H54 (cell line): ENCODE measurements at regions not wholly inside any gene's neighbourhood (a gene's known extent, or its start where the extent isn't known, plus 50 kb on each side); places are given as distances from the start of the nearest gene placed in this dataset.
"Not testable (repeated sequence)": the region's sequence is repeated elsewhere in the genome, so short reads cannot be mapped to it uniquely, and the experiment has no call there.

Experiments used
- DNase-seq: peaks from one replicate; pipeline ENCODE4 v3.0.0; 2011; ENCODE audit warnings: low spot score, mixed read lengths; ENCODE audit not compliant: insufficient read length
- FAIRE-seq: peaks from 3 replicates; lab custom pipeline; 2011; peaks lifted over from hg19 to GRCh38; lab: Jason Lieb, UNC
- POLR2A ChIP-seq: IDR thresholded peaks from 2 replicates; pipeline ENCODE4 v1.6.1; 2011; ENCODE audit warnings: low read depth, mild to moderate bottlenecking, low read length

- DNase-seq (no peak), FAIRE-seq (no peak)
- no peak for TF ChIP-seq POLR2A
These were observed 582.4 kb upstream of the RAB6C start for GRCh38 chr2:129396980-129397599.

DNA sequence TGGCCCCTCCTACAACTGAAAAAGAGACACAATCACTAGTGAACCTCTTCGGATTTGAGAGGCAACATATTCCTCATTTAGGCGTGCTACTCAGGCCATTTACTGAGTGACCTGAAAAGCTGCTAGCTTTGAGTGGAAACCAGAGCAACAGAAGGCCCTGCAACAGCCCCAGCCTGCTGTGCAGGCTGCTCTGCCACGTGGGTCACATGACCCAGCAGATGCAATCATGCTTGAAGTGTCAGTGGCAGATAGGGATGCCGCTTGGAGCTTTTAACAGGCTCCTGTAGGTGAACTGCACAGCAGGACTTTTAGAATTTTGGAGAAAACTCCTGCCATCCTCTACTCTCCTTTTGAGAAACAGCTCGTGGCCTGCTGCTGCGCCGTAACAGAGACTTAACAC is 578.6 kb upstream of the RAB6C start:
- FAIRE-seq = no peak
- no peak for TF ChIP-seq POLR2A
- DNase-seq = no peak

GRCh38 chr2:129402076-129402475 is 577.4 kb upstream of the RAB6C start:
- DNase-seq (no peak), FAIRE-seq (no peak)
- no peak for TF ChIP-seq POLR2A

- FAIRE-seq (no peak), DNase-seq (no peak)
- TF ChIP-seq POLR2A = no peak
These were observed 575.3 kb upstream of the RAB6C start for GRCh38 chr2:129404000-129404685.

GRCh38 chr2:129408570-129408969 is 570.9 kb upstream of the RAB6C start:
- DNase-seq (no peak), FAIRE-seq (no peak)
- TF ChIP-seq POLR2A = no peak

DNA sequence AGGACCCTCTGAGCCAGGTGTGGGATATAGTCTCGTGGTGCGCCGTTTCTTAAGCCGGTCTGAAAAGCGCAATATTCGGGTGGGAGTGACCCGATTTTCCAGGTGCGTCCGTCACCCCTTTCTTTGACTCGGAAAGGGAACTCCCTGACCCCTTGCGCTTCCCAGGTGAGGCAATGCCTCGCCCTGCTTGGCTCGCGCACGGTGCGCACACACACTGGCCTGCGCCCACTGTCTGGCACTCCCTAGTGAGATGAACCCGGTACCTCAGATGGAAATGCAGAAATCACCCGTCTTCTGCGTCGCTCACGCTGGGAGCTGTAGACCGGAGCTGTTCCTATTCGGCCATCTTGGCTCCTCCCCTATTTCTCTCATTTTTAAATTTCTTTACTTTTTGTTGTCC is 562.4 kb upstream of the RAB6C start:
- DNase-seq, FAIRE-seq: not testable (repeated sequence)

DNA sequence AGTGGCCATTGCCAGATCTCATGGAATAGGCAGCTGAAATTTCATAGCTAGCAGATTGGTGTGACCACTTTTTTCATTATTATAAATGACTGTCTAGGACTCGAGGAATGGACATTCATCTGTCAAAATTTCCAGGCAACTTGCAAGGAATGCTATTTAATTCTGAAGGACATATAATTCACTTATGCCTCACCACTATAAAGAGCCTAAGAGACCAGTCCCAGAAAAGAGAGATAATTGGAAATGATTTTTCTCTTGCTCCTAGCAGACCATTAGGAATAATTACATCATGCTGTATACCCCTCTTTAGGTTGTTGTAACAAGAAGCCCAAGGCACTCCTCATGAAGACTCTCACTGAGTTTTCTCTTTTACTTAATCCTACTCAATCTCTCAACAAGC is 557.4 kb upstream of the RAB6C start:
- no peak for DNase-seq
- FAIRE-seq = no peak
- no peak for TF ChIP-seq POLR2A

GRCh38 chr2:129428086-129428660 is 551.3 kb upstream of the RAB6C start:
- FAIRE-seq = no peak
- no peak for DNase-seq
- TF ChIP-seq POLR2A = no peak

DNA sequence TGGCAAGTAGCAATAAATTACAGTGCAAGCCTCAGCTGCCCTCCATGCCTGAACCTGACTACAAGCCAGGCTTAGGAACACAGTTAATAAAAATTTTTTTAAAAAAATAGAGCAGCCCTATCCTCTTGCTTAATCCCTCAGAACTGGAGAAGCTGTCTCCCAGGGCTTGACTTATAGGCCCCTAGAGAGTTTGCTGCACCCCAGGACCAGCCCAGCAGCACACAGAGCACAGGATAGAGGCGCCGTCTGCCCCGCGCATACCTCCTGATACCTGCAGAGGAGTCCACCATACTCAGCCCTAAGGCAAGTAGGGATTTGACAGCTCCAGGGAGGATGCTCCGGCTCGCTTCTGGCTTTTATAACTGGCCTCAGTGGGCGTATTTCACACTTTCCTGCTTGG is 548.6 kb upstream of the RAB6C start:
- FAIRE-seq (no peak), DNase-seq (no peak)
- TF ChIP-seq POLR2A = no peak

- FAIRE-seq = no peak
- TF ChIP-seq POLR2A = no peak
- no peak for DNase-seq
These were observed 547.6 kb upstream of the RAB6C start for GRCh38 chr2:129431881-129432280.

- DNase-seq (no peak), FAIRE-seq (no peak)
- TF ChIP-seq POLR2A = no peak
These were observed 542.7 kb upstream of the RAB6C start for GRCh38 chr2:129436809-129437208.

DNA sequence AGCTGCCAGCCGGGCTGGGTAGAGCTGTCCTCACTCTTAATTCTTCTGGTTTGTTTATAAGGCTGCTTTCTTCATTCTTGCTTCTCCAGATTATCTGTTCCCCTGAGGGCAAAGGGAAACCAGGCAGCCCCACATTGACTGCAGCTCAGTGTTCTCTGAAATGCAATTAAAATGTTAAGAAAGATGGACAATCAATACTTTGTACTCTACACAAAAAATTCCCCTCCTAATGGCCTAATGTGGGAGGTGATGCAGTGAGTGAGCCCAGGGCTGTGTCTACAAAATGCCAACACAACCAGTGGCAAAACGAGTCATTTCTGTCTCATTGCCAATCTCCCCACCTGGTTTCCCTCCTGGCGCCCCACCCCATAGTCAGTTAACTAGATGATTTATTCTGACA is 541.7 kb upstream of the RAB6C start:
- FAIRE-seq (no peak), DNase-seq (no peak)
- no peak for TF ChIP-seq POLR2A

GRCh38 chr2:129438501-129439057 is 540.9 kb upstream of the RAB6C start:
- FAIRE-seq = no peak
- no peak for DNase-seq

More at GRCh38 chr2:129438501-129439057, 540.9 kb upstream of the RAB6C start:
- TF ChIP-seq POLR2A = no peak
